CD4-positive, alpha-beta T cell treated with Interferon gamma for 1 hour (primary cell): ENCODE measurements at regions not wholly inside any gene's neighbourhood (a gene's known extent, or its start where the extent isn't known, plus 50 kb on each side); places are given as distances from the start of the nearest gene placed in this dataset.
"Not testable (repeated sequence)": the region's sequence is repeated elsewhere in the genome, so short reads cannot be mapped to it uniquely, and the experiment has no call there.

Experiments used
- DNase-seq: peaks from one replicate; pipeline ENCODE4 v3.0.0-alpha.2; 2020

DNA sequence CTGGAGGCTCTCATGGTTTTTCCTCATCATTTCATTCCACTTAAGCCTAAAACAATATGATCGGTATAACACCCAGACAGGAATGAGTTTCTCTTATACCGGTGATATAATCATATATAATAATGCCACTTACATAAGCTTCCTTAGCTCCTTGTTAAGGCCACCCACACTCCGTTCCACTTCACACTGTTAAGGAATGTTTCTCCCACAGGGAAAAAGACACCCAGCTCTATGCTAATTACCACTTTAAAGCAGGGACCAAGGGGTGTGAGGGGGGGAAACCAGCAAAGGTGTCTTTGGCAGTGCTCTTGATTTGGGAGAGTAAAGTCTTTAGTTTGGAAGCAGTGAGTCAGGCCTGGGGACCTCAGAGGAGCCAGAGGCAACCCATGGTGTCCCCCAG is 245.4 kb downstream of the NPIPA7 start:
- DNase-seq = not testable (repeated sequence)

DNA sequence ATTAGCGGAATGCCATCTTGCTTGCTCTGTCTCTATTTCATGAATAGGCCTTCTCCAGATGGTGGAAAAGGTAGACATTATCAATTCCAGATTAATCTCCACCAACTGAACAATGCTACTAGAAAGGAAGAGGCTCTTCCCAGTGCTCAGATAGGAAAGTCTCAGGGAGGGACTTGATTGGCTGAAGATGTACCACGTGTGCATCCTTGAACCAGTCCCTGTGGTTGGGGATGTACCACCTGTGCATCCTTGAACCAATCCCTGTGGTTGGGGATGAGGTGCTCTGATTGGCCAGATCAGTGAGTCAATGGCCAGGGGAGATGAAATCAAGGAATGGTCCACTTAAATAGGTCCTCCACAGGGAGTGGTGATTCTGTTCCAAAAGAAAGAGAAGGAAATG is 246.2 kb downstream of the NPIPA7 start:
- DNase-seq = not testable (repeated sequence)

DNA sequence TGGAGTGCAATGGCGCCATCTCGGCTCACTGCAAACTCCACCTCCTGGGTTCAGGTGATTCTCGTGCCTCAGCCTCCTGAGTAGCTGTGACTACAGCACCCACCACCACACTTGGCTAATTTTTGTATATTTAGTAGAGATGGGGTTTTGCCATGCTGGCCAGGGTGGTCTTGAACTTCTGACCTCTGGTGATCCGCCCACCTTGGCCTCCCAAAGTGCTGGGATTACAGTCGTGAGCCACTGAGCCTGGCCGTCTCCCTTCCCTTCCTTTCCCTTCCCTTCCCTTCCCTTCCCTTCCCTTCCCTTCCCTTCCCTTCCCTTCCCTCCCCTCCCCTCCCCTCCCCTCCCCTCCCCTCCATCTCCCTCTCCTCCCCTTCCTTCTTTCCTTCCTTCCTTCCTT is 248.9 kb downstream of the NPIPA7 start:
- DNase-seq = not testable (repeated sequence)

DNA sequence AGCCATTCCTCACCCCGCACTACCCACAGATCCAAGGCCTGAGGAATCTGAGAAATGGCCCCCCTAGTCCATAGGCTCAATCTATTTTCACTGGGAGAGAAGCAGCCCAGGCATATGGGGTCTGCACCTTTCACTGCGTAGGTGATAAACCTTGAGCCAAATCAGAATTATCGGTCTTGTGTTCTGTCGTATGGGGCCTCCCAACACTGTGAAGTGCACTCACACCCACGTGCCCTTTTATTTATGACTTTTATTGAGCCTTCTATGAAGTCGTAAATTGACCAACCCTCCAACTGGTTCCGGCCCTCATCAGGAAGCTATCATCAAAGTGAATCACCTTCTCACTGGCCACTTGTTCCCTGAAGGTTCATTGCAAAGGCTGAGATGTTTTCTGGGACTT is 259.3 kb downstream of the NPIPA7 start:
- not testable (repeated sequence) for DNase-seq

DNA sequence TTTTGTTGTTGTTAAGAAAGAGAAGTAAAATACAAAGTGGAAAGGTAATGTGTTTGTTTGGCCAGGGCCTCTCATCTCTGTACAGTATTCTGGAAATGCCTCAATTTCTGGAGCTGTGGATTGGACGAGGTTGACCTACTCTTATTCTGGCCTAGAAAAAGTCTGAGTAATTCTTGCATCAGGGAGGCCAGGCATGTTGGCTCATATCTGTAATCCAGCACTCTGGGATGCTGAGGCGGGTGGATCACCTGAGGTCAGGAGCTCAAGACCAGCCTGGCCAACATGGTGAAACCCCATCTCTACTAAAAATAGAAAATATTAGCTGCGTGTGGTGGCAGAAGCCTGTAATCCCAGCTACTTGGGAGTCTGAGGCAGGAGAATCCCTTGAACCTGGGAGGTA is 259.8 kb downstream of the NPIPA7 start:
- not testable (repeated sequence) for DNase-seq

DNA sequence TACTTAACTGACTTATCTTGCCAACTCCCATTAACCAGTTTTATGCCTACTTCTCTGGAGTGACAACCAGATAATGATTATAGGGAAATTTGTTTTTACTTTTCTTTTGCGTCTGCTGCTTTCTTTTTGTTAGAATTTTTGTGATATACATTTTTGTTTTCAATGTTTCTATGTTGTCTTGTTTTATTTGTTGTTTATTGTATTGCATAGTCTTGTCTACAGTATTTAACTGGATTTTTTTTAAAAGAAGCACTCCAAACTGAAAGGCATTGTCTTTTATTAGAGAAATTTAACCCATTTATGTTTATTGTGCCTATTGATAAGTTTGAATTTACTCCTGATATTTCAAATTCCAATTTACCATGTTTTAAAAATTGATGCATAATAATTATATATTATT is 264.9 kb downstream of the NPIPA7 start:
- DNase-seq = not testable (repeated sequence)

DNA sequence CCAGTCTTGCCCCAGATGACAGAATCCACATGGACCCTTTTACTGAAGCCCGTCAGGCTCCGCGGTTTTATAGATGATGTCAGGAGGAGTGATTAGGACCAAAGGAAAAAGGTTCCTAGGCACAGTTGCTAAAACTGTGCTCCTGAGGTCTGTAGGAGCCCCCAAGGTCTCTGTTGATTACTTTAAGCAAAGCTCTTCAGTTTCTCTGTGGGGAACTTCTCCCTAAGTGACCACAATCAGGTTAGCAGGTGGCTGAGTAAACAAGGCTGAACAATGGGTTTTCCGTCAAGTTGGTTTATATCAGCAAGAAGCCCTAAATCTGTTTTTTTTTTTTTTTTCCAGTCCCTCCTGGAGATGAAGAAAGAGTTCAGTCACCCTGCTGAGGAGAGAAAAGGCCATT is 269.1 kb downstream of the NPIPA7 start:
- not testable (repeated sequence) for DNase-seq

DNA sequence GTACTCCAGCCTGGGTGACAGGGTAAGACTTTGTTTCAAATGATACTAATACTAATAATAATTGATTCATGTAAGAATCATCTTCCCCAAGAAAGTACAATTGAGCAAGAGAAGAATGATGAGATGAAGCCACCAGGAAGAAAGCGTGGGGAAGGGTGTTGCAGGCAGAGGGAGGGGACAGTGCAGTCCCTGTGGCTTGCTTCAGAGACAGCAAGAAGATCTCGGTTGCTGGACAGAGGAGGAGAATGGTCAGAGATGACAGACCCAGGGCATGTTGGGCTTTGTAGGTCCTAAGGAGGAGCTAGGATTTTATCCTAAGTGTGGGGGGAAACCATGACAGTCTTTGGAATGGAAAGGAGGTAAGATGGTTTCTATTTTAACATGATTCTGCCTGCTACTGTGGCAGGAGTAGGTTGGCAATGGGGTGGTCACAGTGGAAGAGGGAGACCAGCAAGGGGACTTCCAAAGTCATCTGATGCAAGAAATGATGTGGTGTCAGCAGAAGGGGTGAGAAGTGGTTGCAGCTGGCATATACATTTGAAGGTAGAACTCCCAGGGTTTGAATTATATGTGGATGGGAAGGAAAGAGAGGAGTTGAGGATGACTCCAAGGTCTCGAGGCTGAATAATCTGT is 293.4 kb downstream of the NPIPA7 start:
- not testable (repeated sequence) for DNase-seq

DNA sequence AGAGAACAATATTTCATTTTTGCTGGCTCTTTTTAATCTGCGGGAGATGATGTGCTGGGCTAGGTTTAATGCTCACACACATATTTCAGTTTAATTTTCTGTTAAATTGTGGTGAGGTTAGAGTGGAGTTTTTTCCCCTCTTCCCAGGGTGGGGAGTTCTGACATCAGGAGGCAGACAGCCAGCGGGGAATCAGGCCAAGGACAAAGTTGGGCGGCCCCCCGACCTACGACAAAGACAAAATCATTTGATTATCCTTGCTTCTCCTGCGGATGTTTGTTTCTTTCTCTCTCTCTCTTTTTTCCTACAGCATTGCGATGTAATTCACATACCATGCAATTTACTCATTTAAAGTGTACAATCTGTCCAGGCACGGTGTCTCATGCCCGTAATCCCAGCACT is 295.9 kb downstream of the NPIPA7 start:
- not testable (repeated sequence) for DNase-seq

DNA sequence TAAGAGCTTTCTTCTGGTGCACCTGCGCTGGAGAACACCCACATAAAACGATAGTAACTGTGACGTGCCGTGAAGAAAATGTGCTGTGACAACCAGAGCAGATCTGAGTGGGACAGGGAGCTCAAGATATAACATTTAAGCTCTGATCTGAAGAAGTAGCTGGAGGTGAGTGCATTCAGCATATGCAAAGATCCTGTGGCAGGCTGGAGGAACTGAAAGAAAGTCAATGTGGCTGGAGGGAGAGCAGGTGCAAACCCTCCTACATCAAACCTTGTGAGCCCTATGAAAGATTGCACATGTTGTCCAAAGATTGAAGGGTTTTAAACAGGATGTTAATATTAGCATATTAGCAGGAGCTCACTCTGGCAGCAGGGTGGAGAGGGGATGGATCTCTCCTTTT is 342.9 kb downstream of the NPIPA7 start:
- not testable (repeated sequence) for DNase-seq

DNA sequence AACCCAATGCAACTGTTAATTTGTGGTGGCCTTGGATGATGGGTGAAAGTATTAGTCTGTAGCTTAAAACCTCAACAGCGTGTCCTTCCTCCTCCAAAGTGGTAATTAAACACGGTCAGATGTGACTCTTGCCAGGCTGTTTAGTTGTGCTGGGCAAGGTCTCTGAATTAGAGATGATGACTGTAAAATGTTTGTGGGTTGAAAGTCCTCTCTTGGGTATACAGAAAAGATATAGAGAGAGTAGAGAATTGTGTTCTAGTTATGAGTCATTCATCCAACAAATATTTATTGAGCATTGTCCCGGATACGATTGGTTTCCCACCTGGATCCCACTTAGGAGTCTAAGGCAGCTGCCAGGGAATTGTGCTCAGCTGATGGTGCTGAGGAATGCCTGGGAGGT is 343.7 kb downstream of the NPIPA7 start:
- not testable (repeated sequence) for DNase-seq

DNA sequence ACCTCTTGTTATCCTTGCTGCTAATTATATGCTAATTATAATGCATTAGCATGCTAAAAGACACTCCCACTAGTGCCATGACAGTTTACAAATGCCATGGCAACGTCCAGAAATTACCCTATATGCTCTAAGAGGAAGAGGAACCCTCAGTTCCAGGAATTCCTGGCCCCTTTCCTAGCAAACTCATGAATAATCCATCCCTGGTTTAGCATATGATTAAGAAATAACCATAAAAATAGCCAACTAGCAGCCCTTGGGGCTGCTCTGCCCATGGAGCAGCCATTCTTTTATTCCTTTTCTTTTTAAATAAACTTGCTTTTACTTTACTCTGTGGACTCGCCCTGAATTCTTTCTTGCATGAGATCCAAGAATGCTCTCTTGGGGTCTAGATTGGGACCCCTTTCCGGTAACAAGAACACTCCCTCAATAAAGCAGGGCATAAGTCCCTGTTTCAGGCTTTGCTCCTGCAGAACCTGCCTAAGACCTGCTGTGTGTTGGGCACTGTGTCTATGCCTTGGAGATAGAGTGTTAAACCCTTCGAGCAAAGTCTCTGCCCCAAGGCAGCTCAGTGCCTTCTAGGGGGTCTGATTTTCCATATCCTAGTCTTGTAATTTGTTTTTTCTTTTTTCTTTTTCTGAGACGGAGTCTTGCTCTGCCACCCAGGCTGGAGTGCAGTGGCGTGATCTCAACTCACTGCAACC is 345.0 kb downstream of the NPIPA7 start:
- not testable (repeated sequence) for DNase-seq

DNA sequence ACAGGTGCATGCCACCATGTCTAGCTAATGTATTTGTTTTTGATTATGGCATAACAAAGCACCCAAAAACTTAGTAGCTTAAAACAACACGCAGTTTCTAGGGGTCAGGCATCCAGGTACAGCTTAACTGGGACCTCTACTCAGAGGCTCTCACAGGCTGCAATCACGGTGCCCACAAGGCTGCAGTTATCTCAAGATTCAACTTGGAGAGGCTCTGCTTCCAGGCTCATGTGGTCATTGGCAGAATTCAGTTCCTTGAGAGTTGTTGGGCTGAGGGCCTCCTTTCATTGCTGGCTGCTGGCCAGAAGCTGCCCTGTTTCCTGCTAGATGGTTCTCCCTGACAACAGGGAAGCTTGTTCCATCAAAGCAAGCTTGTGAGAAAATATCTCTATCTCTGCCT is 348.1 kb downstream of the NPIPA7 start:
- DNase-seq = not testable (repeated sequence)

DNA sequence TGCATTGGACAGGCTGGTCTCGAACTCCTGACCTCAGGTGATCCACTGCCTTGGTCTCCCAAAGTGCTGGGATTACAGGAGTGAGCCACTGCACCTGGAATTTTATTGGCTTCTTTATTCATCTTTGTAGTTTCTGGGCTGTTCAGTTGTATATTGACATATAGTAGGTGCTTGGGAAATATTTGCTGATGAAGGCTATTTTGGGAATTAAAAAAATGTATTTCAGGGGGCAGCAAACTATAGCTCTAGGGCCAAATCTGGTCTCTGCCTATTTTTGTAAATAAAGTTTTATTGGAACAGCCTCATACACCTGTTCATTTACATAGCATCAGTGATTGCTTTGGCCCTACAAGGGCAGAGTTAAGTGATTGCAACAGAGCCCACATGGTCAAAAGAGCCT is 363.6 kb downstream of the NPIPA7 start:
- DNase-seq = not testable (repeated sequence)

DNA sequence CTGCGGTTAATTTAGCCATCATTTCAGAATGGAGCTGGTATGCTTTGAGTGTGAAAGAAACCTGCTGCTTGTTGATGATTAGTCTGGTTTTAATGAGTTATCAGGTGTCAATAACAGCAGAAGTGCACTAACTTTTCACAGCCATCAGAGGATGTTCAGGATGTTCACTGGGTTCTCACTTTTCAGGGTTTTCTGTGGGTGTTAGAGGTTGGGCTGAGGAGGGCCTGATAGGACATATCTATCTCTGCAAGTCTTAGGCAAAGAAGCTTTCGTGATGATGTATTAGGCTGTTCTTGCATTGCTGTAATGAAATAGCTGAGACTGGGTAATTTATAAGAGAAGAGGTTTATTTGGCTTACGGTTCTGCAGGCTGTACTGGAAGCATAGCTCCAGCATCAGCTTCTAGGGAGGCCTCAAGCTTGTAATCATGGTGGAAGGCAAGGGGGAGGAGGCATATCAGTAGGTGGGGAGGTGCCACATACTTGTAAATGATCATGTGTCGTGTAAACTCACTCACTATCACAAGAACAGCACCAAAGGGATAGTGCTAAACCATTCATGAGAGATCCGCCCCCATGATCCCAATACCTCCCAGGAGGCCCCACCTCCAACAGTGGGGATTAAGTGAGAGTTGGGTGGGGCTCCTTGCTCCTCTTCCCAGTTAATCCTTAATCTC is 376.2 kb downstream of the NPIPA7 start:
- not testable (repeated sequence) for DNase-seq

DNA sequence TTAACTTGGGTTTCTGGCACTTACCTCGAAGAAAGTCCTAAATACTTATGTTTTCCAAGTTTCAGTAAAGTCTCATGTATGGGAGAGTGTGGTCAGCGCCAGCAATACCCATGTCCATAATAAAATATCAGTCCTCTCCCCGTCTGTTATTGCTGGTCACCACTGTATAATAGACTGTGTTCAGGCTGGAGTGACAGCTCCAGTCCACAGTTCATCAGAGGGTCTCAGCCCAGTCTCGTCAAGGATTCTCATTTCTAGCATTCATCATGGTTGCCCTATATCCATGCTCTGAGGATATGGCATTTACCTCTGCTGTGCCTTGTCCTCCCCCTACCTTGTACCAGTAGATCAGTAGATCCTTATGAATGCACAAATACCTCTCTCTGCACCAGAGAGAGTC is 384.5 kb downstream of the NPIPA7 start:
- DNase-seq = no peak

DNA sequence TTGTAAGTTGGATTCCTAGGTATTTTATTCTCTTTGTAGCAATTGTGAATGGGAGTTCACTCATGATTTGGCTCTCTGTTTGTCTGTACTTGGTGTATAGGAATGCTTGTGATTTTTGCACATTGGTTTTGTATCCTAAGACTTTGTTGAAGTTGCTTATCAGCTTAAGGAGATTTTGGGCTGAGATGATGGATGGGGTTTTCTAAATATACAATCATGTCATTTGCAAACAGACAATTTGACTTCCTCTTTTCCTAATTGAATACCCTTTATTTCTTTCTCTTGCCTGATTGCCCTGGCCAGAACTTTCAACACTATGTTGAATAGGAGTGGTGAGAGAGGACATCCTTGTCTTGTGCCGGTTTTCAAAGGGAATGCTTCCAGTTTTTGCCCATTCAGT is 391.8 kb downstream of the NPIPA7 start:
- DNase-seq = not testable (repeated sequence)

DNA sequence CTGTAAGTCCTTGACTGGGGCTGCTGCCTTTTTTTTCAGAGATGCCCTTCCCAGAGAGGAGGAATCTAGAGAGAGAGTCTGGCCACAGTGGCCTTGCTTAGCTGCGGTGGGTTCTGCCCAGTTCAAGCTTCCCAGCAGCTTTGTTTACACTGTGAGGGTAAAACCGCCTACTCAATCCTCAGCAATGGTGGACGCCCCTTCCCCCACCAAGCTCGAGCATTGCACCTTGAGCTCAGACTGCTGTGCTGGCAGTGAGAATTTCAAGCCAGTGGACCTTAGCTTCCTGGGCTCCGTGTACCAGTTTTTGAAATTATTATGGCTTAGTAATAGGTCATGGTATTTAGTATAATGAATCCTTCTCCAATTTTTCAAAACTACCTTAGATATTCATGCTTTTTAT is 395.4 kb downstream of the NPIPA7 start:
- no peak for DNase-seq

DNA sequence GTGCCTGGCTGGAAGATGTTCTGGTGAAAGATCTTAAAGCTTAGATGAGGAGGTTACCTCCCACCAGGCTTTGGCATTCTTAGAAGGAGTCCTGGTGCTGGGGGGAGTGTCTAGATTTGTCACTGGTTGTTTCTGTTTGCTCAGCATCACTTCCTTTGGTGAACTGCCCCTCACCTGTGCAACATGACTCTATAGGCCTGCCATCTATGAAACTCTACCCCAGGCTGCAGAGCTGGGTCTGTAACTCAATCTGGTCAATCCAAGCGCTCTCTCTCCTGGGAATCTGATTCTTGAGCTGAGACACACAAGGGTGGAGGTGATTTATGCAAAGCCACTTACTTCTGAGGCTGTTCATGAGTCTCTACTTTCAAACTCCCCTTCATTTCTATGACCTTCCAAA is 399.4 kb downstream of the NPIPA7 start:
- no peak for DNase-seq

DNA sequence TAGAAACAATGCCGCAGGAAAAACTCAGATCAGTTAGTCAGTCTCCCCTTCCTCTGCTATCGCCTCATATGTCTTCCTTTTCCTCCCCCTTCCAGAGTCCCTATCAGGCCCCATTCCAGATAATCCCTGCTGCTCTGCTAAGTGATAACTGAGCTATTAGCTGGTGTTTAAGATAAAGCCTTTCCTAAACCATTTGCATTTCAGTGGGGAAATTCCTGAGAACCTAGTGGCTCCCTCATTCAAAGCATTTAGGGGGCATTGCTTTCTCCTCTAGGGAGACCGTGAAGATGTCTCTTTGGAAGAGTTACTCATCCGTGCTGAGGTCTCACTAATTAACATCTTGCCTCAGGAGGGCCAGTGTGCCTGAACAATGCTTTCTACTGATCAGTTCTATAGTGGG is 401.6 kb downstream of the NPIPA7 start:
- DNase-seq = no peak

DNA sequence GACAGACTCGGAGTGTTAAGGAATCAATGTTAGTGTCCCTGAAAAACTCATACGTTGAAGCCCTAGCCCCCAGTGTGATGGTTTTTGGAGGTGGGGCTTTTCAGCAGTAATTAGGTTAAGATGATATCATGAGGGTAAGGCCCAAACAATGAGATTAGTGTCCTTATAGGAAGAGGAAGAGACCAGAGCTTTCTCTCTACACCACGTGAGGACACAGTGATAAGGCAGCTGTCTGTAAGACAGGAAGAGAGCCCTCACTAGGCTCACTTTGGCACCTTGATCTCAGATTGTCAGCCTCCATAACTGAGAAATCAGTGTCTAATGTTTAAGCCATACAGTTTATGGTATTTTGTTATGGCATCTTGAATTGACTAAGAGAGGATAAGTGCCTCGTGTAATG is 403.2 kb downstream of the NPIPA7 start:
- DNase-seq = no peak

DNA sequence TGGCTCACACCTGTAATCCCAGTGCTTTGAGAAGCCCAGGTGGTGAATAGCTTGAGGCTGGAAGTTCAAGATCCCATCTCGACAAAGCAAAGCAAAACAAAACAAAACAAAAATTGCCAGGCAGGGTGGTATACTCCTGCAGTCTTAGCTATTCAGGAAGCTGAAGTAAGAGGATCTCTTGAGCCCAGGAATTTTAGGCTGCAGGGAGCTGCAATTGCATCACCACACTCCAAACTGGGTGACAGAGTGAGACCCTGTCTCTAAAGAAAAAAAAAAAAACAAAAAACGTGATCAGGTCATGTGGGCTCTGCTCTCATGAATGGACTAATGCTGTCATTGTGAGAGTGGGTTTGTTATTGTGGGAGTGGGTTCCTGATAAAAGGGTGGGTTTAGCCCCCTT is 409.1 kb downstream of the NPIPA7 start:
- DNase-seq = no peak

DNA sequence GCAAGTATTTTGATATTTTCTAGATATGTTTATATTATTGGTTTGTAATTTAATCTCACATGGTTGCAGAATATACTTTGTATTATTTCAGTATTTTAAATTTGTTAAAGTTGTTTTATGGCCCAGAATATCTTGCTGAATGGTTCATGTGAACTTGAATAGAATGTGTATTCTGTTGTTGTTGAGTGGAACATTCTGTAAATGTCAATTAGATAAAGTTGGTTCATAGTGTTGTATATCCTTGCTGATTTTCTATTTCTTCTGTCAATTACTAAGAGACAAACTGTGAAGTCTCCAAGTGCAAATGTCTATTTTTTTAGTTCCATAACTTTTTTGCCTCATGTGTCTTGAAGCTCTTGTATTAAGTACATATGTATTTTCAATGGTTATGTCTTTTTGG is 411.7 kb downstream of the NPIPA7 start:
- DNase-seq = no peak

DNA sequence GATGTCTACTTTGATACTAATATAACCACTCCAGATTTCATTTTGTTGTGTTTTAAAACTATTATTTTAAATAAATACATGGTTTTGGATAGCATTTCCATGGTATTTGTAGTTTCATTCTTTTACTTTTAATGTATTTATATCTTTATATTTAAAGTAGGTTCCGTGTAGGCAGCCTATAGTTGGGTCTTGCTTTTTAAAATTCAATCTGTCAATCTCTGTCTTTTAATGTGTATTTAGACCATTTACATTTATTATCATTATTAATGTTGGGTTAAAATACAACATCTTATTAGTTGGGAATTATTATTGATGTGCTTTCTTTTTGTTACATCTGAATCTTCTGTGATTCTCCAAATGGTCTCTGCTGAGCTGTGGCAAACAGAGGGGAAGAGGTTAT is 412.1 kb downstream of the NPIPA7 start:
- DNase-seq = no peak
